VCaP (cell line): ENCODE measurements at regions not wholly inside any gene's neighbourhood (a gene's known extent, or its start where the extent isn't known, plus 50 kb on each side); places are given as distances from the start of the nearest gene placed in this dataset.
"Not testable (repeated sequence)": the region's sequence is repeated elsewhere in the genome, so short reads cannot be mapped to it uniquely, and the experiment has no call there.

ENCODE experiments used
- H3K27ac ChIP-seq: fragments of 450-650 bp; 2 replicates; pipeline ENCODE4 v1.5.1; 2017
- CTCF ChIP-seq: fragments of 450-650 bp; conservative IDR thresholded peaks from 2 replicates; pipeline ENCODE4 v1.5.1; 2017; ENCODE audit warnings: mild to moderate bottlenecking, moderate library complexity

- TF ChIP-seq CTCF, result no peak
- no peak overlapping the region for H3K27ac ChIP-seq
Measured at GRCh38 chr7:136399385-136399784, 422.2 kb upstream of the MTPN start.

- TF ChIP-seq CTCF, result no peak
- H3K27ac ChIP-seq, result no peak overlapping the region
Measured at GRCh38 chr7:136392856-136393255, 415.7 kb upstream of the MTPN start.

- H3K27ac ChIP-seq, result no peak overlapping the region
- TF ChIP-seq CTCF, result no peak
Measured at GRCh38 chr7:136391371-136391770, 414.2 kb upstream of the MTPN start.

GRCh38 chr7:136389933-136390332, 412.8 kb upstream of the MTPN start:
- no peak for TF ChIP-seq CTCF
- no peak overlapping the region for H3K27ac ChIP-seq

GRCh38 chr7:136386876-136387275, 409.7 kb upstream of the MTPN start:
- TF ChIP-seq CTCF, result no peak
- no peak overlapping the region for H3K27ac ChIP-seq

- H3K27ac ChIP-seq, result not testable (repeated sequence)
Measured at GRCh38 chr7:136371409-136371808, 394.2 kb upstream of the MTPN start.

GRCh38 chr7:136370137-136370536, 393.0 kb upstream of the MTPN start:
- no peak overlapping the region for H3K27ac ChIP-seq
- TF ChIP-seq CTCF, result no peak

GRCh38 chr7:136369225-136369624, 392.1 kb upstream of the MTPN start:
- no peak overlapping the region for H3K27ac ChIP-seq
- TF ChIP-seq CTCF, result no peak
